H9 (cell line): ENCODE measurements at regions not wholly inside any gene's neighbourhood (a gene's known extent, or its start where the extent isn't known, plus 50 kb on each side); places are given as distances from the start of the nearest gene placed in this dataset.

Experiments used
- DNase-seq: peaks from one replicate; pipeline ENCODE4 v3.0.0-alpha.2; 2017
- H2AFZ ChIP-seq: one replicate; pipeline ENCODE4 v1.6.1; 2013; ENCODE audit warnings: mild to moderate bottlenecking, low read length, control low read depth, moderate library complexity
- H2AK5ac ChIP-seq: 2 replicates; pipeline ENCODE4 v1.6.1; 2013; ENCODE audit warnings: low read length, control low read depth, mixed read lengths; ENCODE audit not compliant: insufficient read length
- H2BK120ac ChIP-seq: one replicate; pipeline ENCODE4 v1.6.1; 2013; ENCODE audit warnings: low read depth, mild to moderate bottlenecking, low read length, control low read depth, inconsistent platforms; ENCODE audit not compliant: poor library complexity, severe bottlenecking
- H2BK12ac ChIP-seq: 2 replicates; pipeline ENCODE4 v1.6.1; 2013; ENCODE audit warnings: low read length, control low read depth, mixed read lengths, low read depth; ENCODE audit not compliant: insufficient read length
- H2BK15ac ChIP-seq: 2 replicates; pipeline ENCODE4 v1.6.1; 2013; ENCODE audit warnings: low read depth, low read length, control low read depth
- H2BK20ac ChIP-seq: one replicate; pipeline ENCODE4 v1.6.1; 2013; ENCODE audit warnings: low read depth, mild to moderate bottlenecking, low read length, control low read depth, inconsistent platforms; ENCODE audit not compliant: poor library complexity, severe bottlenecking
- H2BK5ac ChIP-seq: 2 replicates; pipeline ENCODE4 v1.6.1; 2013; ENCODE audit warnings: low read length, control low read depth, mixed read lengths; ENCODE audit not compliant: insufficient read length
- H3K14ac ChIP-seq: 2 replicates; pipeline ENCODE4 v1.6.1; 2013; ENCODE audit warnings: low read length, control low read depth; ENCODE audit not compliant: insufficient read depth
- H3K18ac ChIP-seq: 2 replicates; pipeline ENCODE4 v1.6.1; 2013; ENCODE audit warnings: low read depth, mild to moderate bottlenecking, mixed read lengths, low read length, control low read depth; ENCODE audit not compliant: insufficient read length
- H3K23ac ChIP-seq: 2 replicates; pipeline ENCODE4 v1.6.1; 2013; ENCODE audit warnings: low read length, control low read depth, mixed read lengths, low read depth; ENCODE audit not compliant: insufficient read length
- H3K23me2 ChIP-seq: 2 replicates; pipeline ENCODE4 v1.6.1; 2013; ENCODE audit warnings: low read depth, mild to moderate bottlenecking, mixed read lengths, low read length, control low read depth; ENCODE audit not compliant: insufficient read length, poor library complexity, severe bottlenecking
- H3K27ac ChIP-seq: 2 replicates; pipeline ENCODE4 v1.5.1; 2013; ENCODE audit warnings: low read length, control low read depth, mixed read lengths, low read depth; ENCODE audit not compliant: insufficient read length
- H3K27me3 ChIP-seq: 2 replicates; pipeline ENCODE4 v1.6.1; 2013; ENCODE audit warnings: low read length, control low read depth, inconsistent platforms; ENCODE audit not compliant: insufficient read depth
- H3K4ac ChIP-seq: 2 replicates; pipeline ENCODE4 v1.6.1; 2013; ENCODE audit warnings: low read depth, mild to moderate bottlenecking, control low read depth, inconsistent platforms, low read length, moderate library complexity
- H3K4me1 ChIP-seq: 2 replicates; pipeline ENCODE4 v1.6.1; 2013; ENCODE audit warnings: low read length, control low read depth, inconsistent platforms; ENCODE audit not compliant: insufficient read depth
- H3K4me2 ChIP-seq: 2 replicates; pipeline ENCODE4 v1.6.1; 2013; ENCODE audit warnings: low read length, control low read depth, mixed read lengths; ENCODE audit not compliant: insufficient read length, insufficient read depth
- H3K56ac ChIP-seq: 2 replicates; pipeline ENCODE4 v1.6.1; 2013; ENCODE audit warnings: low read depth, mild to moderate bottlenecking, mixed read lengths, low read length, control low read depth; ENCODE audit not compliant: insufficient read length
- H3K79me1 ChIP-seq: 2 replicates; pipeline ENCODE4 v1.6.1; 2013; ENCODE audit warnings: low read depth, mild to moderate bottlenecking, moderate library complexity, low read length, control low read depth, inconsistent platforms; ENCODE audit not compliant: insufficient read depth, poor library complexity, severe bottlenecking
- H3K79me2 ChIP-seq: 2 replicates; pipeline ENCODE4 v1.6.1; 2013; ENCODE audit warnings: low read length, control low read depth, inconsistent platforms; ENCODE audit not compliant: insufficient read depth
- H3K9ac ChIP-seq: 2 replicates; pipeline ENCODE4 v1.6.1; 2013; ENCODE audit warnings: low read length, control low read depth, mixed read lengths; ENCODE audit not compliant: insufficient read length; ENCODE audit errors: extremely low read depth
- H3K9me3 ChIP-seq: one replicate; pipeline ENCODE4 v1.6.1; 2013; ENCODE audit warnings: low read depth, low read length, inconsistent platforms; ENCODE audit not compliant: control insufficient read depth
- H3T11ph ChIP-seq: one replicate; pipeline ENCODE4 v1.6.1; 2013; ENCODE audit warnings: mild to moderate bottlenecking, low read length, control low read depth, inconsistent platforms
- H4K20me1 ChIP-seq: one replicate; pipeline ENCODE4 v1.6.1; 2013; ENCODE audit not compliant: control insufficient read depth, insufficient read length, insufficient read depth
- H4K5ac ChIP-seq: 2 replicates; pipeline ENCODE4 v1.6.1; 2013; ENCODE audit warnings: low read depth, mild to moderate bottlenecking, mixed read lengths, low read length, control low read depth; ENCODE audit not compliant: insufficient read length
- H4K8ac ChIP-seq: replicated peaks from 2 replicates; pipeline ENCODE4 v1.6.1; 2013; ENCODE audit warnings: low read length, control low read depth, mixed read lengths, low read depth; ENCODE audit not compliant: insufficient read length
- H4K91ac ChIP-seq: 2 replicates; pipeline ENCODE4 v1.6.1; 2013; ENCODE audit warnings: low read depth, mild to moderate bottlenecking, moderate library complexity, mixed read lengths, low read length, control low read depth; ENCODE audit not compliant: insufficient read length
- H3K27ac Mint-ChIP-seq, 3 experiments: 2 replicates in 2 of 3; 3 replicates in 1 of 3; pipeline ENCODE4 v1.8.0; 2020 to 2021; ENCODE audit warnings: mixed read lengths in 3 of 3, mild to moderate bottlenecking in 1 of 3, moderate library complexity in 1 of 3
- H3K27me3 Mint-ChIP-seq: 2 replicates; pipeline ENCODE4 v1.8.0; 2021; ENCODE audit warnings: low read depth, mild to moderate bottlenecking, moderate library complexity, mixed read lengths
- H3K36me3 Mint-ChIP-seq, 3 experiments: 2 replicates in 2 of 3; 3 replicates in 1 of 3; pipeline ENCODE4 v1.8.0; 2020 to 2021; ENCODE audit warnings: low read depth in 3 of 3, mixed read lengths in 3 of 3; ENCODE audit not compliant: insufficient read depth in 1 of 3
- H3K4me1 Mint-ChIP-seq, 2 experiments: 2 replicates each; pipeline ENCODE4 v1.8.0; 2020; ENCODE audit warnings: mixed read lengths in 2 of 2
- H3K4me3 Mint-ChIP-seq, 2 experiments: 2 replicates in 1 of 2; 3 replicates in 1 of 2; pipeline ENCODE4 v1.8.0; 2020 to 2021; ENCODE audit warnings: mild to moderate bottlenecking in 2 of 2, mixed read lengths in 2 of 2, moderate library complexity in 1 of 2
- H3K9me3 Mint-ChIP-seq, 2 experiments: 2 replicates in 1 of 2; 3 replicates in 1 of 2; pipeline ENCODE4 v1.8.0; 2020; ENCODE audit warnings: mild to moderate bottlenecking in 2 of 2, mixed read lengths in 2 of 2, moderate library complexity in 1 of 2
- CTCF ChIP-seq: fragments of 200-600 bp; sonication (generic); conservative IDR thresholded peaks from 3 replicates; pipeline ENCODE4 v1.8.0; 2021; ENCODE audit warnings: antibody characterized with exemption, mild to moderate bottlenecking
- WGBS: extraction: QIAGEN DNeasy Blood & Tissue Kit; methylation state at CpG from one replicate; pipeline ENCODE4 v1.1.7; 2013; ENCODE audit warnings: missing lambda C conversion rate, low lambda C conversion rate, mixed read lengths; ENCODE audit not compliant: insufficient read length; ENCODE audit errors: extremely low coverage; 5-methylcytosine and 5-hydroxymethylcytosine counted together

- Histone ChIP-seq H3K4me2 (no peak overlapping the region), H3K4me1 (no peaks in the 10 kb centered on the region), H2BK15ac (no peak overlapping the region), H2AK5ac (no peak overlapping the region), H3K9ac (no peak overlapping the region), H3K23ac (no peak overlapping the region), H4K20me1 (no peaks in the 10 kb centered on the region), H3K27ac (no peak overlapping the region), H3K79me1 (no peaks in the 10 kb centered on the region), H3K18ac (no peak overlapping the region), H2BK12ac (no peak overlapping the region), H4K8ac (no peak overlapping the region), H2BK20ac (no peak overlapping the region), H3K23me2 (no peaks in the 10 kb centered on the region), H2BK120ac (no peak overlapping the region), H3K56ac (no peak overlapping the region), H3K4ac (no peak overlapping the region), H3T11ph (no peak overlapping the region), H3K27me3 (no peaks in the 10 kb centered on the region), H3K14ac (no peak overlapping the region), H4K91ac (no peak overlapping the region), H3K79me2 (no peaks in the 10 kb centered on the region), H2BK5ac (no peak overlapping the region), H4K5ac (no peak overlapping the region), H2AFZ (no peak overlapping the region), H3K9me3 (no peaks in the 10 kb centered on the region)
- peaks cover 0 to 2% of the 10 kb centered on the region in 2 experiments; a peak in 2 of 4 replicates for H3K4me1 Mint-ChIP-seq
- H3K27ac Mint-ChIP-seq: no peak overlapping the region
- H3K4me3 Mint-ChIP-seq: no peak overlapping the region
- WGBS: no CpG with 5 or more reads among the region's 2 CpGs
- no peaks in the 10 kb centered on the region for H3K36me3 Mint-ChIP-seq
- no peak for TF ChIP-seq CTCF
- no peak for DNase-seq
- no peaks in the 10 kb centered on the region for H3K9me3 Mint-ChIP-seq
- no peaks in the 10 kb centered on the region for H3K27me3 Mint-ChIP-seq
Measured at GRCh38 chr13:69547780-69548179, 559.8 kb upstream of the ATXN8OS start.
